Peyer's patch (tissue), 4 donors: ENCODE measurements at regions not wholly inside any gene's neighbourhood (a gene's known extent, or its start where the extent isn't known, plus 50 kb on each side); places are given as distances from the start of the nearest gene placed in this dataset.

Source experiments
- POLR2A ChIP-seq, 2 donors: fragments of 450-650 bp; IDR thresholded peaks; one replicate each; pipeline ENCODE4 v1.5.1; 2017; ENCODE audit warnings: antibody characterized with exemption in 2 of 2, mild to moderate bottlenecking in 2 of 2, moderate library complexity in 2 of 2
- TF ChIP-seq, protein P1 (sequence below), 6 experiments: fragments of 450-650 bp in 4 of 6; fragments of 200-600 bp in 2 of 6; sonication (generic) in 1 of 6; IDR thresholded peaks; one replicate each; pipeline ENCODE4 v1.5.1; 2017 to 2019; ENCODE audit warnings: antibody characterized with exemption in 6 of 6, mild to moderate bottlenecking in 3 of 6, moderate library complexity in 1 of 6

- TF ChIP-seq, protein P1, sequence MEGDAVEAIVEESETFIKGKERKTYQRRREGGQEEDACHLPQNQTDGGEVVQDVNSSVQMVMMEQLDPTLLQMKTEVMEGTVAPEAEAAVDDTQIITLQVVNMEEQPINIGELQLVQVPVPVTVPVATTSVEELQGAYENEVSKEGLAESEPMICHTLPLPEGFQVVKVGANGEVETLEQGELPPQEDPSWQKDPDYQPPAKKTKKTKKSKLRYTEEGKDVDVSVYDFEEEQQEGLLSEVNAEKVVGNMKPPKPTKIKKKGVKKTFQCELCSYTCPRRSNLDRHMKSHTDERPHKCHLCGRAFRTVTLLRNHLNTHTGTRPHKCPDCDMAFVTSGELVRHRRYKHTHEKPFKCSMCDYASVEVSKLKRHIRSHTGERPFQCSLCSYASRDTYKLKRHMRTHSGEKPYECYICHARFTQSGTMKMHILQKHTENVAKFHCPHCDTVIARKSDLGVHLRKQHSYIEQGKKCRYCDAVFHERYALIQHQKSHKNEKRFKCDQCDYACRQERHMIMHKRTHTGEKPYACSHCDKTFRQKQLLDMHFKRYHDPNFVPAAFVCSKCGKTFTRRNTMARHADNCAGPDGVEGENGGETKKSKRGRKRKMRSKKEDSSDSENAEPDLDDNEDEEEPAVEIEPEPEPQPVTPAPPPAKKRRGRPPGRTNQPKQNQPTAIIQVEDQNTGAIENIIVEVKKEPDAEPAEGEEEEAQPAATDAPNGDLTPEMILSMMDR (IDR thresholded peaks at IDR 0.05): no peak
- no peak for TF ChIP-seq POLR2A (IDR thresholded peaks at IDR 0.05)
These were observed 211.2 kb downstream of the C6orf118 start for GRCh38 chr6:165098165-165098564.
